Liver (tissue), 8 donors: ENCODE measurements at regions not wholly inside any gene's neighbourhood (a gene's known extent, or its start where the extent isn't known, plus 50 kb on each side); places are given as distances from the start of the nearest gene placed in this dataset.

Experiments used
- DNase-seq: peaks from one replicate; pipeline ENCODE4 v3.0.0-alpha.2; 2017; ENCODE audit warnings: low spot score
- H3K27ac ChIP-seq, 2 donors: one replicate each; pipeline ENCODE4 v1.7.0; 2013; ENCODE audit warnings: inconsistent platforms in 2 of 2, low read length in 2 of 2, control low read depth in 1 of 2, low read depth in 1 of 2, mild to moderate bottlenecking in 1 of 2
- H3K27me3 ChIP-seq, 4 donors: one replicate each; pipeline versions ENCODE4 v1.6.1 to v1.7.0; 2013; ENCODE audit warnings: low read length in 3 of 4, inconsistent platforms in 1 of 4, mild to moderate bottlenecking in 1 of 4, moderate library complexity in 1 of 4; ENCODE audit not compliant: control insufficient read depth in 4 of 4, insufficient read depth in 4 of 4
- H3K36me3 ChIP-seq, 4 donors: one replicate each; pipeline versions ENCODE4 v1.6.1 to v1.7.0; 2013; ENCODE audit warnings: low read length in 3 of 4, mild to moderate bottlenecking in 3 of 4, low read depth in 1 of 4, moderate library complexity in 1 of 4; ENCODE audit not compliant: control insufficient read depth in 4 of 4, insufficient read depth in 3 of 4
- H3K4me1 ChIP-seq, 4 donors: one replicate each; pipeline versions ENCODE4 v1.6.1 to v1.7.0; 2013; ENCODE audit warnings: low read length in 3 of 4, mild to moderate bottlenecking in 3 of 4, moderate library complexity in 1 of 4; ENCODE audit not compliant: control insufficient read depth in 4 of 4, insufficient read depth in 4 of 4
- H3K4me3 ChIP-seq, 3 donors: one replicate each; pipeline versions ENCODE4 v1.6.1 to v1.7.0; 2013; ENCODE audit warnings: low read length in 3 of 3, control low read depth in 1 of 3, low read depth in 1 of 3, mild to moderate bottlenecking in 1 of 3
- H3K9ac ChIP-seq, 2 donors: one replicate each; pipeline ENCODE4 v1.7.0; 2013; ENCODE audit warnings: low read length in 2 of 2, mild to moderate bottlenecking in 2 of 2, moderate library complexity in 2 of 2, control low read depth in 1 of 2, low read depth in 1 of 2
- H3K9me3 ChIP-seq, 4 donors: one replicate each; pipeline versions ENCODE4 v1.6.1 to v1.7.0; 2013; ENCODE audit warnings: low read length in 3 of 4; ENCODE audit not compliant: control insufficient read depth in 4 of 4
- ATF3 ChIP-seq: IDR thresholded peaks from 2 replicates; pipeline ENCODE4 v1.6.1; 2016; ENCODE audit warnings: antibody characterized with exemption
- EGR1 ChIP-seq, 2 donors: IDR thresholded peaks; 2 replicates each; pipeline ENCODE4 v1.6.1; 2016 to 2018; ENCODE audit warnings: antibody characterized with exemption in 2 of 2, low read depth in 2 of 2
- FOXA1 ChIP-seq: IDR thresholded peaks from 2 replicates; pipeline ENCODE4 v1.6.1; 2016; ENCODE audit warnings: antibody characterized with exemption
- FOXA2 ChIP-seq: IDR thresholded peaks from 2 replicates; pipeline ENCODE4 v1.6.1; 2016; ENCODE audit warnings: antibody characterized with exemption
- GABPA ChIP-seq, 2 donors: IDR thresholded peaks in 1 of 2; conservative IDR thresholded peaks in 1 of 2; 2 replicates each; pipeline ENCODE4 v1.6.1; 2016; ENCODE audit warnings: antibody characterized with exemption in 2 of 2, mild to moderate bottlenecking in 1 of 2, moderate library complexity in 1 of 2
- HNF4A ChIP-seq, 2 donors: conservative IDR thresholded peaks; 2 replicates each; pipeline ENCODE4 v1.6.1; 2016; ENCODE audit warnings: antibody characterized with exemption in 2 of 2, mild to moderate bottlenecking in 2 of 2
- HNF4G ChIP-seq: IDR thresholded peaks from 2 replicates; pipeline ENCODE4 v1.6.1; 2016; ENCODE audit warnings: antibody characterized with exemption
- JUND ChIP-seq, 2 donors: IDR thresholded peaks; 2 replicates each; pipeline ENCODE4 v1.6.1; 2016; ENCODE audit warnings: antibody characterized with exemption in 2 of 2
- MAX ChIP-seq: IDR thresholded peaks from 2 replicates; pipeline ENCODE4 v1.6.1; 2016; ENCODE audit warnings: antibody characterized with exemption
- NR2F2 ChIP-seq: IDR thresholded peaks from 2 replicates; pipeline ENCODE4 v1.6.1; 2016; ENCODE audit warnings: antibody characterized with exemption
- RAD21 ChIP-seq, 2 donors: IDR thresholded peaks; 2 replicates each; pipeline ENCODE4 v1.6.1; 2016; ENCODE audit warnings: antibody characterized with exemption in 2 of 2, mild to moderate bottlenecking in 2 of 2
- REST ChIP-seq: IDR thresholded peaks from 2 replicates; pipeline ENCODE4 v1.6.1; 2016; ENCODE audit warnings: antibody characterized with exemption, mild to moderate bottlenecking
- RXRA ChIP-seq, 2 donors: IDR thresholded peaks; 2 replicates each; pipeline ENCODE4 v1.6.1; 2017 to 2018; ENCODE audit warnings: antibody characterized with exemption in 2 of 2, mild to moderate bottlenecking in 1 of 2
- SP1 ChIP-seq: IDR thresholded peaks from 2 replicates; pipeline ENCODE4 v1.6.1; 2018; ENCODE audit warnings: antibody characterized with exemption, mild to moderate bottlenecking
- TAF1 ChIP-seq: conservative IDR thresholded peaks from 2 replicates; pipeline ENCODE4 v1.6.1; 2016; ENCODE audit warnings: antibody characterized with exemption, mild to moderate bottlenecking
- YY1 ChIP-seq: IDR thresholded peaks from 2 replicates; pipeline ENCODE4 v1.6.1; 2016; ENCODE audit warnings: antibody characterized with exemption, mild to moderate bottlenecking
- WGBS: extraction: QIAGEN DNeasy Blood & Tissue Kit; methylation state at CpG from one replicate; pipeline ENCODE4 v1.1.7; 2013; 5-methylcytosine and 5-hydroxymethylcytosine counted together
- TF ChIP-seq, protein P1 (sequence below): fragments of 150-350 bp; IDR thresholded peaks from 2 replicates; pipeline ENCODE4 v1.5.1; 2017; ENCODE audit warnings: improper control_type of control experiment, low read depth, low read length; ENCODE audit not compliant: missing input control
- TF ChIP-seq, protein P2 (sequence below): IDR thresholded peaks from 2 replicates; pipeline ENCODE4 v1.6.1; 2016; ENCODE audit warnings: antibody characterized with exemption
- donor health status: healthy.
- donor health status: healthy.
- donor health status: healthy.
- donor health status: healthy.
- donor health status: healthy.

- WGBS, result 91% methylated on average over 4 of the region's 4 CpGs
- Histone ChIP-seq H3K4me1 (peaks cover 5 to 24% (median 19%) of the 10 kb centered on the region in 4 donors), H3K9me3 (no peaks in the 10 kb centered on the region), H3K27ac (no peak overlapping the region), H3K4me3 (no peak overlapping the region), H3K27me3 (no peaks in the 10 kb centered on the region), H3K9ac (no peak overlapping the region), H3K36me3 (no peaks in the 10 kb centered on the region)
- TF ChIP-seq MAX (no peak), JUND (IDR thresholded peaks at IDR 0.05) (no peak), HNF4A (conservative IDR thresholded peaks at IDR 0.05) (no peak), GABPA (IDR thresholded peaks at IDR 0.05 in 1 of 2, conservative IDR thresholded peaks at IDR 0.05 in 1 of 2) (no peak), TAF1 (no peak), HNF4G (no peak)
- TF ChIP-seq, protein P1, sequence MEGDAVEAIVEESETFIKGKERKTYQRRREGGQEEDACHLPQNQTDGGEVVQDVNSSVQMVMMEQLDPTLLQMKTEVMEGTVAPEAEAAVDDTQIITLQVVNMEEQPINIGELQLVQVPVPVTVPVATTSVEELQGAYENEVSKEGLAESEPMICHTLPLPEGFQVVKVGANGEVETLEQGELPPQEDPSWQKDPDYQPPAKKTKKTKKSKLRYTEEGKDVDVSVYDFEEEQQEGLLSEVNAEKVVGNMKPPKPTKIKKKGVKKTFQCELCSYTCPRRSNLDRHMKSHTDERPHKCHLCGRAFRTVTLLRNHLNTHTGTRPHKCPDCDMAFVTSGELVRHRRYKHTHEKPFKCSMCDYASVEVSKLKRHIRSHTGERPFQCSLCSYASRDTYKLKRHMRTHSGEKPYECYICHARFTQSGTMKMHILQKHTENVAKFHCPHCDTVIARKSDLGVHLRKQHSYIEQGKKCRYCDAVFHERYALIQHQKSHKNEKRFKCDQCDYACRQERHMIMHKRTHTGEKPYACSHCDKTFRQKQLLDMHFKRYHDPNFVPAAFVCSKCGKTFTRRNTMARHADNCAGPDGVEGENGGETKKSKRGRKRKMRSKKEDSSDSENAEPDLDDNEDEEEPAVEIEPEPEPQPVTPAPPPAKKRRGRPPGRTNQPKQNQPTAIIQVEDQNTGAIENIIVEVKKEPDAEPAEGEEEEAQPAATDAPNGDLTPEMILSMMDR, result no peak
- TF ChIP-seq, protein P2, sequence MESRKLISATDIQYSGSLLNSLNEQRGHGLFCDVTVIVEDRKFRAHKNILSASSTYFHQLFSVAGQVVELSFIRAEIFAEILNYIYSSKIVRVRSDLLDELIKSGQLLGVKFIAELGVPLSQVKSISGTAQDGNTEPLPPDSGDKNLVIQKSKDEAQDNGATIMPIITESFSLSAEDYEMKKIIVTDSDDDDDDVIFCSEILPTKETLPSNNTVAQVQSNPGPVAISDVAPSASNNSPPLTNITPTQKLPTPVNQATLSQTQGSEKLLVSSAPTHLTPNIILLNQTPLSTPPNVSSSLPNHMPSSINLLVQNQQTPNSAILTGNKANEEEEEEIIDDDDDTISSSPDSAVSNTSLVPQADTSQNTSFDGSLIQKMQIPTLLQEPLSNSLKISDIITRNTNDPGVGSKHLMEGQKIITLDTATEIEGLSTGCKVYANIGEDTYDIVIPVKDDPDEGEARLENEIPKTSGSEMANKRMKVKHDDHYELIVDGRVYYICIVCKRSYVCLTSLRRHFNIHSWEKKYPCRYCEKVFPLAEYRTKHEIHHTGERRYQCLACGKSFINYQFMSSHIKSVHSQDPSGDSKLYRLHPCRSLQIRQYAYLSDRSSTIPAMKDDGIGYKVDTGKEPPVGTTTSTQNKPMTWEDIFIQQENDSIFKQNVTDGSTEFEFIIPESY, result no peak
- no peak for DNase-seq
Observed at GRCh38 chr11:71310184-71310583, 57.8 kb upstream of the SHANK2 start.

GRCh38 chr11:71309611-71310010 is 57.2 kb upstream of the SHANK2 start:
- 93% methylated on average over 1 of the region's 1 CpG for whole genome bisulfite sequencing
- no peak for DNase-seq
- Histone ChIP-seq H3K9me3 (no peaks in the 10 kb centered on the region), H3K27ac (no peak overlapping the region), H3K4me1 (peaks cover 5 to 24% (median 19%) of the 10 kb centered on the region in 4 donors), H3K9ac (no peak overlapping the region), H3K27me3 (no peaks in the 10 kb centered on the region), H3K4me3 (no peak overlapping the region), H3K36me3 (no peaks in the 10 kb centered on the region)
- TF ChIP-seq, protein P1, result no peak
- TF ChIP-seq RAD21 (IDR thresholded peaks at IDR 0.05) (no peak), HNF4A (conservative IDR thresholded peaks at IDR 0.05) (no peak), SP1 (no peak), REST (no peak), GABPA (IDR thresholded peaks at IDR 0.05 in 1 of 2, conservative IDR thresholded peaks at IDR 0.05 in 1 of 2) (no peak), EGR1 (IDR thresholded peaks at IDR 0.05; ENCODE audit: low read depth in 2 of 2) (no peak), TAF1 (no peak), HNF4G (no peak), RXRA (IDR thresholded peaks at IDR 0.05) (no peak), FOXA1 (no peak), ATF3 (no peak), FOXA2 (no peak), YY1 (no peak), NR2F2 (no peak)
- TF ChIP-seq, protein P2, result no peak
